Uterus (tissue), 3 donors: ENCODE measurements at regions not wholly inside any gene's neighbourhood (a gene's known extent, or its start where the extent isn't known, plus 50 kb on each side); places are given as distances from the start of the nearest gene placed in this dataset.

Source experiments
- DNase-seq, 2 donors: peaks; one replicate each; pipeline ENCODE4 v3.0.0-alpha.2; 2019 to 2020
- H3K27ac ChIP-seq, 2 donors: fragments of 200-600 bp; sonication (generic); 1 replicate in 1 of 2; 2 replicates in 1 of 2; pipeline ENCODE4 v1.5.1; 2016 to 2018
- H3K27me3 ChIP-seq, 2 donors: fragments of 200-600 bp; sonication (generic); one replicate each; pipeline ENCODE4 v1.5.1; 2018 to 2019; ENCODE audit warnings: control low read depth in 1 of 2
- H3K36me3 ChIP-seq, 2 donors: fragments of 200-600 bp; sonication (generic); one replicate each; pipeline ENCODE4 v1.5.1; 2019; ENCODE audit warnings: control low read depth in 1 of 2
- H3K4me1 ChIP-seq, 2 donors: fragments of 200-600 bp; sonication (generic); one replicate each; pipeline ENCODE4 v1.5.1; 2018 to 2019; ENCODE audit warnings: control low read depth in 1 of 2
- H3K4me3 ChIP-seq, 2 donors: fragments of 200-600 bp; sonication (generic); 1 replicate in 1 of 2; 2 replicates in 1 of 2; pipeline ENCODE4 v1.5.1; 2018 to 2019; ENCODE audit warnings: mild to moderate bottlenecking in 1 of 2
- H3K9me3 ChIP-seq, 2 donors: fragments of 200-600 bp; sonication (generic); one replicate each; pipeline ENCODE4 v1.5.1; 2019; ENCODE audit warnings: control low read depth in 1 of 2
- POLR2A ChIP-seq, 2 donors: fragments of 450-650 bp; IDR thresholded peaks; one replicate each; pipeline ENCODE4 v1.6.1; 2016; ENCODE audit warnings: antibody characterized with exemption in 2 of 2, mild to moderate bottlenecking in 1 of 2, moderate library complexity in 1 of 2
- intact Hi-C: fragments of 100-400 bp; cut with DNase I; formaldehyde crosslinking; loops from one replicate; pipeline ENCODE4 v1.15.1; 2023; ENCODE audit warnings: low total_unique reads
- TF ChIP-seq, protein P1 (sequence below), 4 experiments: fragments of 200-600 bp in 2 of 4; fragments of 450-650 bp in 2 of 4; sonication (generic) in 2 of 4; IDR thresholded peaks; one replicate each; pipeline ENCODE4 v1.5.1; 2016 to 2019; ENCODE audit warnings: antibody characterized with exemption in 4 of 4, mild to moderate bottlenecking in 2 of 4, moderate library complexity in 1 of 4
- donor health status: DM: yes; HTN: yes; CAD: no.

DNA sequence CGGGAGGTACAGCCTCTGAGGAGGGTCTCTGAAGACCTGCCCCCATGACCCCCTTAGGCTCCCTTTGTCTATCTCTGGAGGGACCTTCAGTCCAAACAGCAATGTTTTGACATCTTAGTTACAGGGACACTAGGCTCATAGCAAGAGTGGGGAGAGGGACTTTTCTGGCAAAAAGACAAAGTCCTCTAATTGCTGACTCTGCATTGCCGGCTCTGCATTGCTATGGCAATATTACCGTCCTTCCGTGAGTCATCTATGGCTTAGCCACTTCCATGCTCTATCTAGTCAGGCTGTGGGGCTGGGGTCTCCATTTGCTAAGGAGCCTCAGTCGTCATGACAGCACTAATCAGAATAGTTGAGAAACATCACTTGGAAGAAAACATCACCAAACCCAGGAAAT is 952.6 kb downstream of the KCNMA1 start:
- no peak overlapping the region for H3K27ac ChIP-seq
- no peaks in the 10 kb centered on the region for H3K9me3 ChIP-seq
- no peaks in the 10 kb centered on the region for H3K36me3 ChIP-seq
- TF ChIP-seq, protein P1, sequence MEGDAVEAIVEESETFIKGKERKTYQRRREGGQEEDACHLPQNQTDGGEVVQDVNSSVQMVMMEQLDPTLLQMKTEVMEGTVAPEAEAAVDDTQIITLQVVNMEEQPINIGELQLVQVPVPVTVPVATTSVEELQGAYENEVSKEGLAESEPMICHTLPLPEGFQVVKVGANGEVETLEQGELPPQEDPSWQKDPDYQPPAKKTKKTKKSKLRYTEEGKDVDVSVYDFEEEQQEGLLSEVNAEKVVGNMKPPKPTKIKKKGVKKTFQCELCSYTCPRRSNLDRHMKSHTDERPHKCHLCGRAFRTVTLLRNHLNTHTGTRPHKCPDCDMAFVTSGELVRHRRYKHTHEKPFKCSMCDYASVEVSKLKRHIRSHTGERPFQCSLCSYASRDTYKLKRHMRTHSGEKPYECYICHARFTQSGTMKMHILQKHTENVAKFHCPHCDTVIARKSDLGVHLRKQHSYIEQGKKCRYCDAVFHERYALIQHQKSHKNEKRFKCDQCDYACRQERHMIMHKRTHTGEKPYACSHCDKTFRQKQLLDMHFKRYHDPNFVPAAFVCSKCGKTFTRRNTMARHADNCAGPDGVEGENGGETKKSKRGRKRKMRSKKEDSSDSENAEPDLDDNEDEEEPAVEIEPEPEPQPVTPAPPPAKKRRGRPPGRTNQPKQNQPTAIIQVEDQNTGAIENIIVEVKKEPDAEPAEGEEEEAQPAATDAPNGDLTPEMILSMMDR (IDR thresholded peaks at IDR 0.05) = no peak
- no peak for TF ChIP-seq POLR2A (IDR thresholded peaks at IDR 0.05)
- intact Hi-C loops = no loop called here
- H3K27me3 ChIP-seq = no peaks in the 10 kb centered on the region
- H3K4me1 ChIP-seq = no peaks in the 10 kb centered on the region
- no peak for DNase-seq
- H3K4me3 ChIP-seq = no peak overlapping the region

DNA sequence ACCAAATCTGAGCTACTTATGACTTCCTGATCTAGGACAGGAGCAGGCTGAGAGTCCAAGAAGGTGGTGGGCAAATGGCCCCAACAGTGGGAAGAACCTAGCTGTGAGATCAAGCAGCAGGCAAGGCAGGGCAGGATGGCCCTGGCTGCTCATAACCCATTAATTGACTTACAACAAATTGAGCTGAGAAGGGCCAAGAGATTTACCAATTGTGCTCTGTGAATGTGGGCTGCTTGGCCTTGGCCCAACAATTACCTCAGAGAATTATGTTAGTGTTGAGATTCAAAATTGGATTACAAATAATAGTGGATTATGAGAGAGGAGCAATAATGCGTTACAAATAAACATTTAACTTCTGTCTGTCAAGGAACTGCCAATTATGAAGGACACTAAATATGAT is 956.5 kb downstream of the KCNMA1 start:
- DNase-seq = no peak
- Histone ChIP-seq H3K27me3 (no peaks in the 10 kb centered on the region), H3K4me3 (no peak overlapping the region), H3K36me3 (no peaks in the 10 kb centered on the region), H3K27ac (no peak overlapping the region), H3K9me3 (no peaks in the 10 kb centered on the region), H3K4me1 (no peaks in the 10 kb centered on the region)
- TF ChIP-seq POLR2A (IDR thresholded peaks at IDR 0.05) = no peak
- TF ChIP-seq, protein P1 (IDR thresholded peaks at IDR 0.05) = no peak
- intact Hi-C loops = no loop called here

DNA sequence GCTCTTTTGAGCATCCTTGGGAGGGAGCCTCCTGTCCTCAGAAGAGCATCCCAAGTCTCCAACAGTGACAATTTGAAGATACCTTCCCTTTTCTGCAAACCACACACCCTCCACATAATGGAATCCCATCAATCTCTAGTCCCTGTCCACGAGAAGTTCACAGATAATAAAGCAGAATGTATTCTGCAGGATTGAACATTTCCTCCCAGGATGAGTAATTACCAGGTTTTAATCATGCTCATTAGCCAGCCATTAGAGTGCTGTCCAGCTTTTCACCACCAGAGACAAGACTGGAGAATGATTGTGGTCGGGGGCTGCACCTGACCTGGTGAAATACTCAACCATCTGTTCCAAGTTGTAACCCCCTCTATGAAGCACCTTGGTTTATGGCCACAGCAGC is 958.6 kb downstream of the KCNMA1 start:
- TF ChIP-seq, protein P1 (IDR thresholded peaks at IDR 0.05) = no peak
- TF ChIP-seq POLR2A (IDR thresholded peaks at IDR 0.05) = no peak
- Histone ChIP-seq H3K36me3 (no peaks in the 10 kb centered on the region), H3K4me1 (no peaks in the 10 kb centered on the region), H3K27me3 (no peaks in the 10 kb centered on the region), H3K27ac (no peak overlapping the region), H3K9me3 (no peaks in the 10 kb centered on the region), H3K4me3 (no peak overlapping the region)
- intact Hi-C loops = no loop called here
- DNase-seq = no peak

DNA sequence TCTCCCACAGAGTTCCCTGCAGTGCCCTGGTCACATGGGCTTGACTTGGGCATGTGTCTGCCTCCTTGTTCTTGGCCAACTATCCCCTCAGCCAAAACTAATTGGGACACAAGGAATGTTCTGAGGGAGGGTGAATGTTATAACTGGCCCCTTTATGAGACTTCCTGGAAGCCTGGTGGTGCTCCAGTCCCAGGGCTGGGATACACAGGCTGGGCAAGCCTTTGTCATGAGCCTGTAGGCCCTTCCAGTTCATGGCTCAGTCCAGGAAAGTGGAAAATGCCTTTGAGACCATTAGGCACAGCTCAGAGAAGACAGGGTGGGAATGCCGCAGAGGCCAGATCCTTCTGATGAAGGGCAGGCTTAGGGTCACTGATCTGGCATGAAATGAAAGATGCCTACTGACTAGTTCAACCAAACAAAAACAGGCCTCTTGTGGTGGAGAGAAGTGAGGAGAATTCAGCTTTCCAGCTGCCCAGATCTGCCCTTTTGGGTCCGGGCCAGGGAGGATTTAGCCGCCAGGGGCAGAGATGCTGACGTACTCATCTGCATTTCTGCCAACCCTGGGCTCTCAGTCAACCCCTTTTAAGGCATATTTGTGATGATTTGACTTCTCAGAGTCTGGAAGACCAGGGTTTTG is 961.5 kb downstream of the KCNMA1 start:
- Histone ChIP-seq H3K4me1 (no peaks in the 10 kb centered on the region), H3K27me3 (no peaks in the 10 kb centered on the region), H3K27ac (peak overlapping the region; percentile 30 to 60), H3K4me3 (no peak overlapping the region), H3K9me3 (no peaks in the 10 kb centered on the region), H3K36me3 (no peaks in the 10 kb centered on the region)
- intact Hi-C loops = no loop called here
- DNase-seq = peak; percentile 44 to 66
- TF ChIP-seq, protein P1 (IDR thresholded peaks at IDR 0.05) = peak in 1 of 4 experiments; percentile 10
- TF ChIP-seq POLR2A (IDR thresholded peaks at IDR 0.05) = no peak

DNA sequence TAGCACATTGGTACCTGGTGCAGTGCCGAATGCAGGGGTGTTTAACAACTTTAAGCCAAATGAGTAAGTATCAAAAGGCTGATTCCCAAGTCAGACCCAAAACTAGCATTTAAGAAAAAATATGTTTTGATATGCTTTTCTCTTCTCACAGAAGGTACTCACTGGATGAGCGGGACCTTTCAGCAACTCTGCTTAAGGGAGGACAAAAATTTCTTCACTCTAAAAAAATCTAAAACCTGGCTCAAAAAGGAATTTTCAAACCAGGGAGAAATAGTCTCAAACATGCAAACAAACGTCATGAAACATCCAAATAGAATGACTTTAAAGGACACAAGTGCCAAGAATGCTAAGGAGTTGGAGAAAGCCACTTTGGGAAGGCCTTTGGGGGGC is 962.1 kb downstream of the KCNMA1 start:
- no peak for DNase-seq
- Histone ChIP-seq H3K36me3 (no peaks in the 10 kb centered on the region), H3K9me3 (no peaks in the 10 kb centered on the region), H3K4me1 (no peaks in the 10 kb centered on the region), H3K27ac (peak overlapping the region; percentile 30 to 60), H3K4me3 (no peak overlapping the region), H3K27me3 (no peaks in the 10 kb centered on the region)
- TF ChIP-seq, protein P1 (IDR thresholded peaks at IDR 0.05) = no peak
- TF ChIP-seq POLR2A (IDR thresholded peaks at IDR 0.05) = no peak
- intact Hi-C loops = no loop called here
